K562 (cell line): ENCODE measurements at regions not wholly inside any gene's neighbourhood (a gene's known extent, or its start where the extent isn't known, plus 50 kb on each side); places are given as distances from the start of the nearest gene placed in this dataset.

Experiments
- ATAC-seq: fragments of 200-7000 bp; cut with Tn5 transposase; 3 replicates; pipeline ENCODE4 v1.9.1; 2020; ENCODE audit warnings: moderate library complexity
- BruUV-seq: library from RNA; stranded (reverse); fragments of 400-500 nt; replicated peaks from 2 replicates; lab custom pipeline; 2021; lab: Mats Ljungman, UMichigan
- CTCF ChIA-PET: fragments of 300-600 bp; formaldehyde crosslinking; extraction: SDS; loops from one replicate; lab custom pipeline; 2021; ENCODE audit warnings: low intra/inter-chr PET ratio; lab: Yijun Ruan, JAX
- POLR2A ChIA-PET: fragments of 300-600, 350-650 bp; sonication (Branson Sonifier 250); formaldehyde crosslinking; extraction: SDS; loops from one replicate; lab custom pipeline; 2021; ENCODE audit warnings: antibody characterized with exemption, inconsistent platforms; lab: Yijun Ruan, JAX
- DNase-seq, 4 experiments: peaks; one replicate each; pipeline versions ENCODE4 v3.0.0 to v3.0.0-alpha.2; 2011 to 2018; ENCODE audit warnings: low spot score in 3 of 4, mixed read lengths in 3 of 4; ENCODE audit errors: extremely low read depth in 1 of 4
- FAIRE-seq: peaks from 2 replicates; lab custom pipeline; 2011; peaks lifted over from hg19 to GRCh38; lab: Jason Lieb, UNC
- H2AFZ ChIP-seq: 2 replicates; pipeline ENCODE4 v1.6.0; 2011; ENCODE audit warnings: low read depth, low read length, control low read depth, inconsistent platforms
- H3K27ac ChIP-seq: fragments of 200-600 bp; 3 replicates; pipeline ENCODE4 v1.8.0; 2011; ENCODE audit warnings: low read depth, mild to moderate bottlenecking, control low read depth, inconsistent platforms, low read length, moderate library complexity, mixed read lengths; ENCODE audit errors: extremely low read depth
- H3K27me3 ChIP-seq, 2 experiments: fragments of 300-600 bp in 1 of 2; 2 replicates in 1 of 2; 3 replicates in 1 of 2; pipeline versions ENCODE4 v1.6.0 to v1.8.0; 2011; ENCODE audit warnings: inconsistent platforms in 2 of 2, low read length in 2 of 2, mild to moderate bottlenecking in 1 of 2, mixed read lengths in 1 of 2, moderate library complexity in 1 of 2; ENCODE audit not compliant: control insufficient read depth in 2 of 2, insufficient read depth in 2 of 2
- H3K36me3 ChIP-seq: fragments of 300-600 bp; 3 replicates; pipeline ENCODE4 v1.8.0; 2011; ENCODE audit warnings: mild to moderate bottlenecking, low read length, inconsistent platforms; ENCODE audit not compliant: control insufficient read depth, insufficient read depth
- H3K4me1 ChIP-seq, 2 experiments: fragments of 200-600 bp in 1 of 2; replicated peaks in 1 of 2; 2 replicates in 1 of 2; 3 replicates in 1 of 2; pipeline versions ENCODE4 v1.5.1 to v1.8.0; 2011; ENCODE audit warnings: inconsistent platforms in 2 of 2, low read length in 2 of 2, mild to moderate bottlenecking in 1 of 2, mixed read lengths in 1 of 2, moderate library complexity in 1 of 2; ENCODE audit not compliant: control insufficient read depth in 2 of 2, insufficient read depth in 2 of 2
- H3K4me2 ChIP-seq: 2 replicates; pipeline ENCODE4 v1.6.1; 2011; ENCODE audit warnings: low read length, control low read depth, inconsistent platforms, mixed read lengths; ENCODE audit not compliant: insufficient read depth
- H3K4me3 ChIP-seq: fragments of 200-600 bp; sonication (generic), shearing (Covaris generic); 2 replicates; pipeline ENCODE4 v1.5.1; 2016; ENCODE audit warnings: control low read depth, inconsistent platforms
- H3K79me2 ChIP-seq: fragments of 200-600 bp; 3 replicates; pipeline ENCODE4 v1.8.0; 2011; ENCODE audit warnings: low read length, inconsistent platforms; ENCODE audit not compliant: control insufficient read depth, insufficient read depth
- H3K9ac ChIP-seq, 2 experiments: 2 replicates each; pipeline versions ENCODE4 v1.6.0 to v1.6.1; 2011; ENCODE audit warnings: low read depth in 2 of 2, low read length in 2 of 2, control low read depth in 1 of 2, inconsistent platforms in 1 of 2, mild to moderate bottlenecking in 1 of 2, mixed read lengths in 1 of 2; ENCODE audit not compliant: insufficient read depth in 1 of 2
- H3K9me1 ChIP-seq: one replicate; pipeline ENCODE4 v1.6.0; 2011; ENCODE audit warnings: inconsistent platforms, mild to moderate bottlenecking, low read length, moderate library complexity; ENCODE audit not compliant: control insufficient read depth, insufficient read depth
- H3K9me3 ChIP-seq: replicated peaks from 2 replicates; pipeline ENCODE4 v1.5.1; 2011; ENCODE audit warnings: low read depth, low read length, inconsistent platforms; ENCODE audit not compliant: control insufficient read depth, insufficient read depth
- H4K20me1 ChIP-seq: replicated peaks from 2 replicates; pipeline ENCODE4 v1.6.1; 2011; ENCODE audit warnings: low read length, inconsistent platforms, mixed read lengths; ENCODE audit not compliant: control insufficient read depth, insufficient read depth
- CREB3L1 ChIP-seq: fragments of 450-650 bp; IDR thresholded peaks from 2 replicates; pipeline ENCODE4 v1.6.1; 2014; ENCODE audit warnings: low read depth, mild to moderate bottlenecking, moderate library complexity, borderline replicate concordance
- ETS1 ChIP-seq: conservative IDR thresholded peaks from 2 replicates; pipeline ENCODE4 v1.6.1; 2011; ENCODE audit warnings: low read depth, mild to moderate bottlenecking, low read length; ENCODE audit not compliant: control insufficient read depth
- FOXA3 ChIP-seq, 2 experiments: fragments of 450-650 bp in 1 of 2; sonication (generic) in 1 of 2; formaldehyde crosslinking; IDR thresholded peaks in 1 of 2; conservative IDR thresholded peaks in 1 of 2; 2 replicates each; pipeline versions ENCODE4 v1.4.0 to v1.8.0; 2020 to 2022; ENCODE audit warnings: mild to moderate bottlenecking in 2 of 2, missing genetic modification reagents in 1 of 2
- HMG20B ChIP-seq: fragments of 250-450 bp; sonication (Bioruptor Pico); IDR thresholded peaks from 2 replicates; pipeline ENCODE4 v1.5.0; 2021; ENCODE audit warnings: mild to moderate bottlenecking
- RFX1 ChIP-seq: fragments of 450-650 bp; IDR thresholded peaks from 2 replicates; pipeline ENCODE4 v1.6.1; 2016; ENCODE audit warnings: mild to moderate bottlenecking, moderate library complexity
- SMARCE1 ChIP-seq: fragments of 450-650 bp; IDR thresholded peaks from 2 replicates; pipeline ENCODE4 v1.7.1; 2016; ENCODE audit warnings: mild to moderate bottlenecking
- TAF15 ChIP-seq: fragments of 200-400 bp; formaldehyde crosslinking; IDR thresholded peaks from 2 replicates; pipeline ENCODE4 v1.6.1; 2017; ENCODE audit warnings: mild to moderate bottlenecking, low read depth, low read length, moderate library complexity
- ZBTB11 ChIP-seq, 3 experiments: fragments of 200-800 bp in 1 of 3; fragments of 250-450 bp in 1 of 3; fragments of 450-650 bp in 1 of 3; sonication (Bioruptor Pico) in 1 of 3; sonication (Bioruptor generic) in 1 of 3; formaldehyde crosslinking in 1 of 3; IDR thresholded peaks; 2 replicates each; pipeline versions ENCODE4 v1.6.1 to v1.8.0; 2016 to 2022; ENCODE audit warnings: mild to moderate bottlenecking in 2 of 3, missing genetic modification characterization in 2 of 3, missing compliant biosample characterization in 1 of 3, moderate library complexity in 1 of 3
- ZFP1 ChIP-seq: fragments of 450-650 bp; formaldehyde crosslinking; IDR thresholded peaks from 2 replicates; pipeline ENCODE4 v1.4.0; 2020; ENCODE audit warnings: mild to moderate bottlenecking, mixed read lengths
- ZNF134 ChIP-seq: fragments of 250-450 bp; sonication (Bioruptor Pico); conservative IDR thresholded peaks from 2 replicates; pipeline ENCODE4 v1.4.0; 2020
- ZNF23 ChIP-seq: fragments of 250-450 bp; sonication (Bioruptor Pico); IDR thresholded peaks from 2 replicates; pipeline ENCODE4 v1.4.0; 2020; ENCODE audit warnings: mild to moderate bottlenecking
- ZNF395 ChIP-seq: fragments of 200-800 bp; sonication (Bioruptor generic); IDR thresholded peaks from 2 replicates; pipeline ENCODE4 v1.6.1; 2017; ENCODE audit warnings: missing genetic modification characterization, missing compliant biosample characterization
- ZNF584 ChIP-seq: fragments of 200-800 bp; sonication (Bioruptor generic); IDR thresholded peaks from 2 replicates; pipeline ENCODE4 v1.6.1; 2016; ENCODE audit warnings: low read depth, mild to moderate bottlenecking, missing genetic modification characterization, missing compliant biosample characterization
- WGBS: fragments of 100-300 bp; shearing (Covaris generic); methylation state at CpG from one replicate; pipeline ENCODE4 v1.1.6; 2016; ENCODE audit warnings: low coverage, mixed read lengths; ENCODE audit not compliant: insufficient coverage; ENCODE audit errors: missing lambda C conversion rate; 5-methylcytosine and 5-hydroxymethylcytosine counted together
- in situ Hi-C: fragments of 300-500 bp; cut with MboI; formaldehyde crosslinking; loops from 4 replicates; pipeline ENCODE4 v1.15.0; 2018; ENCODE audit warnings: inconsistent platforms, mixed read lengths
- intact Hi-C: fragments of 100-400 bp; cut with micrococcal nuclease; formaldehyde crosslinking; loops from 2 replicates; pipeline ENCODE4 v1.14.2; 2022

GRCh38 chr6:22444330-22444729 lies 125.0 kb upstream of the HDGFL1 start:
- H3K36me3 ChIP-seq, result no peaks in the 10 kb centered on the region
- CTCF ChIA-PET, result no interaction called here
- no peak for TF ChIP-seq ZNF134
- no peak for TF ChIP-seq TAF15
- no peak for TF ChIP-seq ZFP1 (CRISPR knock-in tag)
- TF ChIP-seq ZNF584 (CRISPR knock-in tag), result no peak
- TF ChIP-seq ZNF395 (CRISPR knock-in tag), result no peak
- TF ChIP-seq ZBTB11 (CRISPR knock-in tag; IDR thresholded peaks at IDR 0.05), result no peak
- TF ChIP-seq SMARCE1, result no peak
- TF ChIP-seq FOXA3 (CRISPR knock-in tag; conservative IDR thresholded peaks at IDR 0.05 in 1 of 2, IDR thresholded peaks at IDR 0.05 in 1 of 2), result no peak
- TF ChIP-seq CREB3L1, result no peak
- TF ChIP-seq RFX1, result no peak
- no peak for TF ChIP-seq HMG20B (CRISPR knock-in tag)
- no peak for TF ChIP-seq ZNF23 (CRISPR knock-in tag)
- no peak for TF ChIP-seq ETS1
- no peaks in the 10 kb centered on the region for H3K9me1 ChIP-seq
- no peaks in the 10 kb centered on the region for H3K4me1 ChIP-seq
- intact Hi-C loops (no loop called here), in situ Hi-C loops (no loop called here)
- H3K4me2 ChIP-seq, result no peak overlapping the region
- ATAC-seq, result no peak
- no peak for FAIRE-seq
- no peaks in the 10 kb centered on the region for H3K9me3 ChIP-seq
- no TSS peak for BruUV-seq
- no peaks in the 10 kb centered on the region for H3K27me3 ChIP-seq
- 2% methylated on average over 3 of the region's 3 CpGs for WGBS
- H3K79me2 ChIP-seq, result no peaks in the 10 kb centered on the region
- H2AFZ ChIP-seq, result no peak overlapping the region
- no peak for DNase-seq
- H3K4me3 ChIP-seq, result no peak overlapping the region
- no peak overlapping the region for H3K27ac ChIP-seq
- POLR2A ChIA-PET, result no interaction called here
- no peak overlapping the region for H3K9ac ChIP-seq
- no peaks in the 10 kb centered on the region for H4K20me1 ChIP-seq
